WTC11 (cell line): ENCODE measurements at regions not wholly inside any gene's neighbourhood (a gene's known extent, or its start where the extent isn't known, plus 50 kb on each side); places are given as distances from the start of the nearest gene placed in this dataset.

Experiments
- ATAC-seq: fragments of 200-7000 bp; cut with Tn5 transposase; 2 replicates; pipeline ENCODE4 v1.10.0; 2021; ENCODE audit warnings: mild to moderate bottlenecking, moderate library complexity
- CTCF ChIA-PET: fragments of 300-600 bp; sonication (Branson Sonifier 250); formaldehyde crosslinking; loops from one replicate; lab custom pipeline; 2021; ENCODE audit warnings: antibody characterized with exemption; lab: Charles Lee
- POLR2A ChIA-PET: fragments of 350-600 bp; sonication (Branson Sonifier 250); formaldehyde crosslinking; loops from one replicate; lab custom pipeline; 2021; ENCODE audit warnings: antibody characterized with exemption; lab: Charles Lee
- DNase-seq: peaks from one replicate; pipeline ENCODE4 v3.0.0; 2021; ENCODE audit warnings: low spot score
- H3K27ac Mint-ChIP-seq: 2 replicates; pipeline ENCODE4 v1.8.0; 2021; ENCODE audit warnings: mixed read lengths
- H3K27me3 Mint-ChIP-seq: 2 replicates; pipeline ENCODE4 v1.8.0; 2021; ENCODE audit warnings: low read depth, mild to moderate bottlenecking, moderate library complexity, mixed read lengths
- H3K36me3 Mint-ChIP-seq: 2 replicates; pipeline ENCODE4 v1.8.0; 2021; ENCODE audit warnings: mixed read lengths
- H3K4me1 Mint-ChIP-seq: 2 replicates; pipeline ENCODE4 v1.8.0; 2022; ENCODE audit warnings: mixed read lengths
- H3K4me3 Mint-ChIP-seq: 2 replicates; pipeline ENCODE4 v1.8.0; 2021; ENCODE audit warnings: mild to moderate bottlenecking, moderate library complexity, mixed read lengths
- H3K9me3 Mint-ChIP-seq: 2 replicates; pipeline ENCODE4 v1.8.0; 2021; ENCODE audit warnings: mixed read lengths
- ATF1 ChIP-seq: sonication (generic); formaldehyde crosslinking; IDR thresholded peaks from 2 replicates; pipeline ENCODE4 v1.8.1; 2023; ENCODE audit warnings: mild to moderate bottlenecking, moderate library complexity, missing genetic modification reagents
- ATF3 ChIP-seq: sonication (generic); formaldehyde crosslinking; conservative IDR thresholded peaks from 2 replicates; pipeline ENCODE4 v1.8.1; 2022; ENCODE audit warnings: mild to moderate bottlenecking, missing genetic modification reagents
- CREB1 ChIP-seq: sonication (generic); formaldehyde crosslinking; IDR thresholded peaks from 2 replicates; pipeline ENCODE4 v1.8.0; 2023; ENCODE audit warnings: mild to moderate bottlenecking, missing genetic modification reagents
- ELF4 ChIP-seq: sonication (generic); formaldehyde crosslinking; IDR thresholded peaks from 2 replicates; pipeline ENCODE4 v1.8.1; 2022; ENCODE audit warnings: low read depth, mild to moderate bottlenecking, moderate library complexity, missing genetic modification reagents
- KAT7 ChIP-seq: sonication (generic); formaldehyde crosslinking; IDR thresholded peaks from 2 replicates; pipeline ENCODE4 v1.8.1; 2023; ENCODE audit warnings: missing genetic modification reagents, mild to moderate bottlenecking, borderline replicate concordance
- MYBL2 ChIP-seq: sonication (generic); formaldehyde crosslinking; IDR thresholded peaks from 2 replicates; pipeline ENCODE4 v1.8.1; 2023; ENCODE audit warnings: mild to moderate bottlenecking, moderate library complexity, missing genetic modification reagents
- NFYB ChIP-seq: sonication (generic); formaldehyde crosslinking; conservative IDR thresholded peaks from 2 replicates; pipeline ENCODE4 v1.8.0; 2022; ENCODE audit warnings: low read depth, missing genetic modification reagents
- NR1H2 ChIP-seq: sonication (generic); formaldehyde crosslinking; IDR thresholded peaks from 2 replicates; pipeline ENCODE4 v1.9.0; 2021; ENCODE audit warnings: mild to moderate bottlenecking, moderate library complexity, missing genetic modification reagents
- SP1 ChIP-seq: sonication (generic); formaldehyde crosslinking; conservative IDR thresholded peaks from 2 replicates; pipeline ENCODE4 v1.8.1; 2022; ENCODE audit warnings: missing genetic modification reagents
- TEAD4 ChIP-seq: sonication (generic); formaldehyde crosslinking; IDR thresholded peaks from 2 replicates; pipeline ENCODE4 v1.8.0; 2022; ENCODE audit warnings: mild to moderate bottlenecking, missing genetic modification reagents
- TP53 ChIP-seq: sonication (generic); formaldehyde crosslinking; IDR thresholded peaks from 2 replicates; pipeline ENCODE4 v1.8.1; 2023; ENCODE audit warnings: mild to moderate bottlenecking, missing genetic modification reagents
- ZBTB21 ChIP-seq: sonication (generic); formaldehyde crosslinking; IDR thresholded peaks from 2 replicates; pipeline ENCODE4 v1.8.1; 2023; ENCODE audit warnings: mild to moderate bottlenecking, missing genetic modification reagents, borderline replicate concordance
- ZNF219 ChIP-seq: sonication (generic); formaldehyde crosslinking; IDR thresholded peaks from 2 replicates; pipeline ENCODE4 v1.8.0; 2023; ENCODE audit warnings: missing genetic modification reagents, mild to moderate bottlenecking, borderline replicate concordance
- ZNF416 ChIP-seq: fragments of 250-450 bp; sonication (Bioruptor Pico); IDR thresholded peaks from 2 replicates; pipeline ENCODE4 v1.9.0; 2021; ENCODE audit warnings: mild to moderate bottlenecking, inconsistent platforms
- ZSCAN18 ChIP-seq: fragments of 250-450 bp; sonication (Bioruptor Pico); IDR thresholded peaks from 2 replicates; pipeline ENCODE4 v2.1.2; 2022; ENCODE audit warnings: mild to moderate bottlenecking, moderate library complexity

DNA sequence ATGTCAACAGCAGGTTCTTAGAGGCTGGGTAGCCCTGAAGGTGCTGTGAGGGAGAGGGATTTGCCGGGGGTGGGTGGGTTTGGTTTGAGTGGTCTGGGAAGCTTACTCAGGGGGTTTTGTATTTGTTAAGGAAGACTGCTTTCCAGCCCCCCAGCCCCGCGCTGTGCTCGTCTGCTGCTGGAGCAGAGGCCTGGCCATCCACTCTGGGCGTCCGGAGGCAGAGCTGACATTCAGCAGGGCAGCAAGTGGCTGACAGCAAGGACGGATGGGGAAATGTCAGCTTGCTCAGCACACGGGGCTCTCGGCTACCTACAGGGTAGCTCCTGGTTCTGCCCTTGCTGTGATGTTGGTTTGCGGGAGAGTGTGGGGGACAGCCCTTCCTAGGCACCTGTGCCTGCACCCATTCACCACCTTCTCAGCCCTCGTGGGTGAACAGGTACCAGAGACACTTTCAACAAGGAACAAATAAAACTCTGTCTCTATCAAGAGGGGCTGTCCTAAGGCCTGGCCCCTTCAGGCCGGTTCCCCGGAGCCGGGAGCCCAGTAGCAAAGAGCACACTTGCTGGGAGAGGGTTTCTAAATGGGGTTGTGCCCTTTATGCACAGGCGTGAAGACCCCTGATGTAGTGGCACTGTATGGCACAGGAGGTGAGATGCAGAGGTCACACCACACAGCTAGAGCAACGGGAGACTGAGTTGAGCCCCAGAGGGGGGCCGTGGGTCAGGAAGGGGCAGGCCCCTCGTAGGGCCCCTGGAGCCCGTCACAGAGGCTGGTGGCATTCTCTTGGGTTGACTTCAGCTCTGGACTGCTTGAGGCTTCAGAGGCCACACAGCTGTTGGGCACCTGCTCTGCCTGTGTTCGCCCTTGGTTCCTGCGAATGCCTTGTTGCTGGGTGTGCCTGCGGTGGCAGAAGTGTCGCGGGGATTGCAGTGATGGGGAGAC is 72.2 kb upstream of the SHH start:
- Mint-ChIP-seq H3K4me3 (no peak overlapping the region), H3K4me1 (0 out of 2 replicates have a peak, but pooled peaks cover 4% of the 10 kb centered on the region), H3K27me3 (no peaks in the 10 kb centered on the region; the same call in none of the 2 replicates), H3K36me3 (peaks cover 15% of the 10 kb centered on the region), H3K9me3 (peaks cover 27% of the 10 kb centered on the region), H3K27ac (no peak overlapping the region)
- no peak for TF ChIP-seq ZNF219 (CRISPR knock-in tag)
- TF ChIP-seq ZBTB21 (CRISPR knock-in tag) = no peak
- no peak for TF ChIP-seq MYBL2
- TF ChIP-seq SP1 (CRISPR knock-in tag) = no peak
- TF ChIP-seq NR1H2 (CRISPR knock-in tag) = no peak
- no peak for TF ChIP-seq TP53 (CRISPR knock-in tag)
- no peak for TF ChIP-seq ELF4 (CRISPR knock-in tag)
- ChIA-PET POLR2A (no interaction called here), CTCF (interaction anchor here (0.6 to 1.0 kb wide), 2 partner anchors 14 to 48 kb away, joined by 3 to 4 read pairs; no protein-coding TSS in a partner anchor)
- no peak for ATAC-seq
- no peak for DNase-seq

- no peak for TF ChIP-seq ATF3
- no peak for TF ChIP-seq KAT7 (CRISPR knock-in tag)
- POLR2A ChIA-PET = no interaction called here
- Mint-ChIP-seq H3K36me3 (peaks cover 10% of the 10 kb centered on the region), H3K27ac (no peak overlapping the region), H3K27me3 (no peaks in the 10 kb centered on the region; the same call in none of the 2 replicates), H3K4me3 (no peak overlapping the region), H3K9me3 (peaks cover 26% of the 10 kb centered on the region), H3K4me1 (0 out of 2 replicates have a peak, but pooled peaks cover 6% of the 10 kb centered on the region)
- CTCF ChIA-PET = interaction anchor here (0.6 kb wide), 2 partner anchors 13 to 71 kb away, joined by 3 to 4 read pairs; partner anchors contain the start of gene SHH
- ATAC-seq = no peak
- DNase-seq = no peak
Observed at GRCh38 chr7:155883491-155884224, 71.4 kb upstream of the SHH start.

- Mint-ChIP-seq H3K4me3 (no peak overlapping the region), H3K36me3 (peaks cover 5% of the 10 kb centered on the region; the same call in 1 of the 2 replicates), H3K27ac (no peak overlapping the region), H3K4me1 (0 out of 2 replicates have a peak, but pooled peaks cover 6% of the 10 kb centered on the region), H3K27me3 (no peaks in the 10 kb centered on the region; the same call in none of the 2 replicates), H3K9me3 (peaks cover 22% of the 10 kb centered on the region)
- TF ChIP-seq NFYB (CRISPR knock-in tag) = no peak
- no peak for TF ChIP-seq ZSCAN18 (CRISPR knock-in tag)
- TF ChIP-seq ATF1 (CRISPR knock-in tag) = no peak
- TF ChIP-seq ZNF416 (CRISPR knock-in tag) = no peak
- TF ChIP-seq TEAD4 = no peak
- TF ChIP-seq CREB1 (CRISPR knock-in tag) = no peak
- POLR2A ChIA-PET = no interaction called here
- CTCF ChIA-PET = no interaction called here
- no peak for DNase-seq
- ATAC-seq = no peak
Observed at GRCh38 chr7:155882596-155882995, 70.3 kb upstream of the SHH start.
